Upper lobe of left lung (tissue), 4 donors: ENCODE measurements at regions not wholly inside any gene's neighbourhood (a gene's known extent, or its start where the extent isn't known, plus 50 kb on each side); places are given as distances from the start of the nearest gene placed in this dataset.

Source experiments
- CTCF ChIP-seq, 6 experiments: fragments of 450-650 bp in 4 of 6; fragments of 200-600 bp in 2 of 6; sonication (generic) in 2 of 6; IDR thresholded peaks; one replicate each; pipeline ENCODE4 v1.5.1; 2016 to 2019; ENCODE audit warnings: antibody characterized with exemption in 6 of 6
- EP300 ChIP-seq, 4 donors: sonication (generic); formaldehyde crosslinking; IDR thresholded peaks; one replicate each; pipeline ENCODE4 v1.5.1; 2017; ENCODE audit warnings: antibody characterized with exemption in 4 of 4, control low read depth in 2 of 4
- POLR2A ChIP-seq, 4 donors: fragments of 450-650 bp; IDR thresholded peaks; one replicate each; pipeline ENCODE4 v1.5.1; 2016 to 2017; ENCODE audit warnings: antibody characterized with exemption in 4 of 4, mild to moderate bottlenecking in 2 of 4
- POLR2AphosphoS5 ChIP-seq, 2 donors: sonication (generic); formaldehyde crosslinking; IDR thresholded peaks; one replicate each; pipeline ENCODE4 v1.5.1; 2017; ENCODE audit warnings: antibody characterized with exemption in 2 of 2

DNA sequence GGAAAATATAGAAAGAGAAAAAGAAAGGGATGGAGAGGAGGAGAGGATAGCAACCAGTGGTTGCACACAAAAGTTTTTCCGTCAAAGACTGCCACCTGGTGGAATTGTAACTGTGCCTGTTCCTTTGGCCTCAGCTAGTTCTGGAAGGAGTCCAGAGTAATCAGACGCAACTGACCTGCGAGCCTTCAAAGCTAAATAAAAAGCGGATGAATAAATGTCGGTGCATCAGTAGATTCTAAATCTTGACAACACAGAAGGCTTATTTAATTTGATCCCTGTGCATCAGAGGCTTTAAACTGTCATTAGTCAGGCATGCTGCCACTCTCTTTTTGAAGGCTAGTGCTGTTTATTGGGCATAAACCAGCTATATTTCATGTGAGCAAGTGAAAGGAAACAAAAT lies 132.9 kb upstream of the ACO1 start:
- peak in 5 of 6 experiments; percentile 33 to 49 (median 39) for TF ChIP-seq CTCF (IDR thresholded peaks at IDR 0.05)
- TF ChIP-seq POLR2A (IDR thresholded peaks at IDR 0.05), result no peak
- no peak for TF ChIP-seq EP300 (IDR thresholded peaks at IDR 0.05)
- no peak for TF ChIP-seq POLR2AphosphoS5 (IDR thresholded peaks at IDR 0.05)
